ENCODE measurements at regions not wholly inside any gene's neighbourhood (a gene's known extent, or its start where the extent isn't known, plus 50 kb on each side); places are given as distances from the start of the nearest gene placed in this dataset.

- no peak overlapping the region for H4K5ac ChIP-seq (ENCODE audit: low read length)
- H3K79me2 ChIP-seq (ENCODE audit: control insufficient read depth, insufficient read depth, low read length): no peaks in the 10 kb centered on the region
- no peak overlapping the region for H4K8ac ChIP-seq (ENCODE audit: low read depth, low read length)
- no peak overlapping the region for H2BK5ac ChIP-seq (ENCODE audit: low read length)
- H2BK120ac ChIP-seq (ENCODE audit: low read depth, low read length): no peak overlapping the region
- H3K4ac ChIP-seq (ENCODE audit: low read depth, low read length): no peak overlapping the region
- no peaks in the 10 kb centered on the region for H3K79me1 ChIP-seq (ENCODE audit: low read length)
- no peaks in the 10 kb centered on the region for H3K36me3 ChIP-seq (ENCODE audit: control insufficient read depth, insufficient read depth, low read length)
- no peak overlapping the region for H3K27ac ChIP-seq (ENCODE audit: low read depth, low read length)
- H3K27me3 ChIP-seq (ENCODE audit: insufficient read depth, low read length, poor library complexity): no peaks in the 10 kb centered on the region
- no peak overlapping the region for H3K4me2 ChIP-seq (ENCODE audit: low read length)
- no peak overlapping the region for H3K56ac ChIP-seq (ENCODE audit: low read length)
- no peak overlapping the region for H3K18ac ChIP-seq (ENCODE audit: low read length)
- H3K9ac ChIP-seq (ENCODE audit: low read length): no peak overlapping the region
- no peak overlapping the region for H2AK5ac ChIP-seq (ENCODE audit: low read length)
- no peak overlapping the region for H3K23ac ChIP-seq (ENCODE audit: low read length)
- H3K4me3 ChIP-seq (ENCODE audit: low read length): no peak overlapping the region
- DNase-seq: no peak
- H2BK15ac ChIP-seq (replicated peaks; ENCODE audit: low read depth): no peak overlapping the region
- WGBS (ENCODE audit: extremely low coverage, insufficient coverage, low lambda C conversion rate): no CpG with 5 or more reads among the region's 2 CpGs
- H3K4me1 ChIP-seq (ENCODE audit: control insufficient read depth, low read depth, low read length): no peaks in the 10 kb centered on the region
These were observed 78.0 kb upstream of the TNFSF18 start for GRCh38 chr1:173128742-173129141.

DNA sequence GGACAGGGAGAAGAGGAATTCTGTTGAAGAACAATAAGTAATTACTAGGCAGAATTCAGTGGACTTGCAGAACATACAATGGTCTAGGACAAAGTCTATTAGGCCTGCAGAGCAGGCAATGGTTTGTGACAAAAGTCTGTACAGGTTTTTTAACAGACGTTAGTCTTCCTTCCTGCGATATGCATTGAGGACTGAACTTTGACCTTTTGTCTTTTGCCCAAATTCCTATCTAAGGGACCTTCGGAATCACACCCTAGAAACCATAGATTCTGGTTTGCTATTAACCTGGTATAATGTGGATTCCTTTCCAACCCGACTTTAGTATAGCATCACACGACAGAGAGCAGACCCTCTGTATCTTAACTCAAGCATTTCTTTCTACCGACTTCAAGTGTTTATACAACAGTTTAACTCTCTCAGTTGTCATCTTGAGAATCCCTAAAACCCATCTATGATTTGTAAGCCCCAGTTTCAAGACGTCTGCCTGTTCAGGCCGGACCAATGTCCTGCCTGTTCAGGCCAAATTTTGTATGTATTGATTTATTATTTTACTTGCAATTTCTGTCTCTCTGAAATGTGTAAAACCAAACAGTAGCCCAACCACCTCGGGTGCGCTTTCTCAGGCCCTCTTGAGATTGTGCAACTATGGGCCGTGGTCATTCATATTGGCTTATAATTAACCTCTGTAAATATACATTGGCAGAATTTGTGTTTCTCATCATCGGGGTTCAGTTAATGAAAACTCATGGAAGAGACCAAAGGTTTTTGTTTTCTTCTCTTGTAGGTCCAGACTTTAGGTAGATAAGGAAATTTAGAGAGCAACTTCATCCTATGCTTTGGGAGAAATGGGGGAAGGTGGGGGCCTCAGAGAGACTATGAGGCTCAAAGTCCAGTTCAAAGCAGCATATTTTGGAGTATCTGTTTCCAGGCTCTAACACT, 76.9 kb upstream of the TNFSF18 start:
- no CpG with 5 or more reads among the region's 12 CpGs for WGBS (ENCODE audit: extremely low coverage, insufficient coverage, low lambda C conversion rate)
- Histone ChIP-seq H3K56ac (ENCODE audit: low read length) (no peak overlapping the region), H3K23ac (ENCODE audit: low read length) (no peak overlapping the region)

DNA sequence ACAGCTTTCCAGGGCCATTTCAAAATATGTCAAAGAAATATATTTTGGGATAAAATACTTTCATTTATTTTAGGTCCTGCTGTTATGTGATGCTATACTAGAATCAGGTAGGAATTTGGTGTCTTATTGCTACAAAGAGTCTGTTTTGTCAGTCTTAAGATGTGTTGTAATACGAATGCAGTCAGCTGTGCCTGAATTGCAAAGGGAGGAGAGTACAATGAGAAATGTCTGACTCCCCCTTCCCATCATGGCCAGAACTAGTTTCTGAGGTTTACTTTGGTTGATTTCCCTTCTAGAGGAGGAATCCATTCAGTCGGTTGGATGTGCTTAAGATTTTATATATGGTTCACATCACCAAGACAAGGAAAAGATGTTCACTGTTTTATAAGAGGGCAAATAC, 75.7 kb upstream of the TNFSF18 start:
- H3K9ac ChIP-seq (ENCODE audit: low read length): no peak overlapping the region
- H3K4me1 ChIP-seq (ENCODE audit: control insufficient read depth, low read depth, low read length): peaks cover 5% of the 10 kb centered on the region
- no peak overlapping the region for H3K18ac ChIP-seq (ENCODE audit: low read length)
- no peak overlapping the region for H2BK120ac ChIP-seq (ENCODE audit: low read depth, low read length)
- no peak overlapping the region for H4K5ac ChIP-seq (ENCODE audit: low read length)
- H3K27me3 ChIP-seq (ENCODE audit: insufficient read depth, low read length, poor library complexity): no peaks in the 10 kb centered on the region
- H3K27ac ChIP-seq (ENCODE audit: low read depth, low read length): no peak overlapping the region
- no peak overlapping the region for H2AK5ac ChIP-seq (ENCODE audit: low read length)
- H4K8ac ChIP-seq (ENCODE audit: low read depth, low read length): no peak overlapping the region
- no peak overlapping the region for H3K56ac ChIP-seq (ENCODE audit: low read length)
- H3K4me3 ChIP-seq (ENCODE audit: low read length): no peak overlapping the region
- no peak overlapping the region for H2BK15ac ChIP-seq (replicated peaks; ENCODE audit: low read depth)
- no CpG with 5 or more reads among the region's 2 CpGs for WGBS (ENCODE audit: extremely low coverage, insufficient coverage, low lambda C conversion rate)
- H3K4ac ChIP-seq (ENCODE audit: low read depth, low read length): no peak overlapping the region
- H3K36me3 ChIP-seq (ENCODE audit: control insufficient read depth, insufficient read depth, low read length): no peaks in the 10 kb centered on the region
- H3K79me1 ChIP-seq (ENCODE audit: low read length): no peaks in the 10 kb centered on the region
- no peak overlapping the region for H3K4me2 ChIP-seq (ENCODE audit: low read length)
- no peak for DNase-seq
- no peak overlapping the region for H3K23ac ChIP-seq (ENCODE audit: low read length)
- H2BK5ac ChIP-seq (ENCODE audit: low read length): no peak overlapping the region
- no peaks in the 10 kb centered on the region for H3K79me2 ChIP-seq (ENCODE audit: control insufficient read depth, insufficient read depth, low read length)

More for the DNA sequence above, 76.9 kb upstream of the TNFSF18 start:
- Histone ChIP-seq H3K4me3 (ENCODE audit: low read length) (no peak overlapping the region), H3K18ac (ENCODE audit: low read length) (no peak overlapping the region), H2BK15ac (replicated peaks; ENCODE audit: low read depth) (no peak overlapping the region), H4K5ac (ENCODE audit: low read length) (no peak overlapping the region), H2BK5ac (ENCODE audit: low read length) (no peak overlapping the region), H2AK5ac (ENCODE audit: low read length) (no peak overlapping the region), H3K36me3 (ENCODE audit: control insufficient read depth, insufficient read depth, low read length) (no peaks in the 10 kb centered on the region), H3K27ac (ENCODE audit: low read depth, low read length) (no peak overlapping the region), H3K27me3 (ENCODE audit: insufficient read depth, low read length, poor library complexity) (no peaks in the 10 kb centered on the region), H3K9ac (ENCODE audit: low read length) (no peak overlapping the region), H2BK120ac (ENCODE audit: low read depth, low read length) (no peak overlapping the region), H3K4me1 (ENCODE audit: control insufficient read depth, low read depth, low read length) (peaks cover 5% of the 10 kb centered on the region), H4K8ac (ENCODE audit: low read depth, low read length) (no peak overlapping the region), H3K4me2 (ENCODE audit: low read length) (no peak overlapping the region), H3K4ac (ENCODE audit: low read depth, low read length) (no peak overlapping the region), H3K79me1 (ENCODE audit: low read length) (no peaks in the 10 kb centered on the region), H3K79me2 (ENCODE audit: control insufficient read depth, insufficient read depth, low read length) (no peaks in the 10 kb centered on the region)
- DNase-seq: no peak

DNA sequence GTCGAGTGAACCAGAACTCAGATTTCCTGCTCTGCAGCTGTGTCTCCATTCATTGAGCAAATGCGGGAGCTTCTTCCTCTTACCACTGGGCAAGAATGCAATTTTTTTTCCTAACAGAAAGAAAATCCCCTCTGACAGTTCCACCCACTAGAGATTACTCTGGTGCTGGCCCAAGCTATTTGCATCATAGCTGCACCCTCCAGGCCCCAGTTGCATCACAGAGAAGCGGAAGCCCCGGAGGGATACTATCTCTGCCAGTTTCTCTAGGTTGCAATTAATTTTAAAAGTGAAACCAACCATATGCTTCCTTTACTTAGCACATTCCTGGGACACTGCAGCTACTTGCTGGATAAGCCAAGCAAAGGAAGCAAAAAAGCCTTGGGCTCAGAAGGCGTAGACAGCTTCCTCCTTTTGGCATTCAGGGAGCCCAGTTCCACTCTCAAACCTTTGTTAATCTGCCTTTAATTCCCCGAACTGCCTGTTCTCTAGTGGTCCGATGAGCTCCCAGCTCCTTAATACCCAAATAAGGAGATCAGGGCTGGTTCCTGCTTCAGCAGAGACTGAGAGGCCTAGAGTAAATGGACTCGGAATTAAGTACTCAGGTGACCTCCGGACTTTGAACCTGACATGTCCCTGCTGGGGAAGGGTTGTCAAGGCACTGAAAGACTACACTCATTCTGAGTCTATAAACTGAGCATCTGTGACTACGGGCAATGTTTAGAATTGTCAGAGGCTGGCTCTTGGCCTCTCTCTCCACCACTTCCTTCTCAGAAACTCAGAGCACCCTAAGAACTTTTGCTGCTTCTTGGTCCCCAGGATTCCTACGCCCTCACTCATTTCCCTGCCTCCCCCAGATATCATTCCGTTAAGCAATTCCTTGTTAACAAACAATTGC, 72.5 kb upstream of the TNFSF18 start:
- Histone ChIP-seq H2BK15ac (replicated peaks; ENCODE audit: low read depth) (peak overlapping the region; percentile 28), H3K27ac (ENCODE audit: low read depth, low read length) (peak overlapping the region; percentile 48), H3K4ac (ENCODE audit: low read depth, low read length) (no peak overlapping the region), H2BK5ac (ENCODE audit: low read length) (no peak overlapping the region), H3K23ac (ENCODE audit: low read length) (no peak overlapping the region), H3K79me1 (ENCODE audit: low read length) (no peaks in the 10 kb centered on the region), H4K5ac (ENCODE audit: low read length) (no peak overlapping the region), H3K4me1 (ENCODE audit: control insufficient read depth, low read depth, low read length) (peaks cover 5% of the 10 kb centered on the region), H3K18ac (ENCODE audit: low read length) (peak overlapping the region; percentile 63), H4K8ac (ENCODE audit: low read depth, low read length) (no peak overlapping the region), H3K4me2 (ENCODE audit: low read length) (no peak overlapping the region), H3K9ac (ENCODE audit: low read length) (no peak overlapping the region), H2AK5ac (ENCODE audit: low read length) (no peak overlapping the region), H3K36me3 (ENCODE audit: control insufficient read depth, insufficient read depth, low read length) (no peaks in the 10 kb centered on the region), H2BK120ac (ENCODE audit: low read depth, low read length) (no peak overlapping the region), H3K27me3 (ENCODE audit: insufficient read depth, low read length, poor library complexity) (no peaks in the 10 kb centered on the region), H3K79me2 (ENCODE audit: control insufficient read depth, insufficient read depth, low read length) (no peaks in the 10 kb centered on the region), H3K4me3 (ENCODE audit: low read length) (no peak overlapping the region), H3K56ac (ENCODE audit: low read length) (peak overlapping the region; percentile 34)
- WGBS (ENCODE audit: extremely low coverage, insufficient coverage, low lambda C conversion rate): no CpG with 5 or more reads among the region's 12 CpGs
- DNase-seq: peak; percentile 76

DNA sequence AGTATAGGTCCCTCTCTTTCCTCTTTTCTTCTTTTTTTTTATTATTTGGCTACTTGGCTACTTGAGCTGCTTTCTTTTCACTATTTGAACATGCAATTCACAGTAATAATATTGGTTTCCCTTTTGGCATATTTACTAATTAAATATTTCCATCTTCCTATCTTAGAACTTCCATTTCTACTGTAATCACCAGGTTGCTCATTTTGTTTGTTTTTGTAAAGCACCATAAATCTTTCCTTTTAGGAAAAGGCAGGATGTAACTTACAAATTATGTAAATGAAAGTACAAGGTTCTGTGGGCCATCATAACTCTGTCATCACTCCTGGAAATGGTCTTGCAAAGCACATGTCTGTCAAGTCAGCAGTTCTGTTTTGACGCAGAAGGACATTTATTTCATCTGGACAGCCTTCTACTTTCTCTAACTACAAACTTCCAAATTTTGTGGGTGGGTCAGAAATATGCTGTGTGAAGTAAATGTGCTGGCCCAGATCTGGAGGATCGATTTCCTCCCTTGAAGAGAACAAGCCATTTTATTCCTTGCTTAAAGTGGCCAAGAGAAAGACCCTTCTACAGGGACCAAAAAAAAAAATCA, 71.7 kb upstream of the TNFSF18 start:
- no peaks in the 10 kb centered on the region for H3K79me1 ChIP-seq (ENCODE audit: low read length)
- no peak overlapping the region for H2BK5ac ChIP-seq (ENCODE audit: low read length)
- H3K18ac ChIP-seq (ENCODE audit: low read length): peak overlapping the region; percentile 63
- H4K5ac ChIP-seq (ENCODE audit: low read length): no peak overlapping the region
- peak overlapping the region; percentile 48 for H3K27ac ChIP-seq (ENCODE audit: low read depth, low read length)
- no peak for DNase-seq
- H2BK120ac ChIP-seq (ENCODE audit: low read depth, low read length): no peak overlapping the region
- no CpG with 5 or more reads among the region's 2 CpGs for WGBS (ENCODE audit: extremely low coverage, insufficient coverage, low lambda C conversion rate)
- H3K27me3 ChIP-seq (ENCODE audit: insufficient read depth, low read length, poor library complexity): no peaks in the 10 kb centered on the region
- H3K79me2 ChIP-seq (ENCODE audit: control insufficient read depth, insufficient read depth, low read length): no peaks in the 10 kb centered on the region
- no peaks in the 10 kb centered on the region for H3K36me3 ChIP-seq (ENCODE audit: control insufficient read depth, insufficient read depth, low read length)
- no peak overlapping the region for H2AK5ac ChIP-seq (ENCODE audit: low read length)
- no peak overlapping the region for H3K4me3 ChIP-seq (ENCODE audit: low read length)
- H3K4me2 ChIP-seq (ENCODE audit: low read length): no peak overlapping the region
- no peak overlapping the region for H2BK15ac ChIP-seq (replicated peaks; ENCODE audit: low read depth)
- peaks cover 5% of the 10 kb centered on the region for H3K4me1 ChIP-seq (ENCODE audit: control insufficient read depth, low read depth, low read length)
- no peak overlapping the region for H3K23ac ChIP-seq (ENCODE audit: low read length)
- no peak overlapping the region for H3K56ac ChIP-seq (ENCODE audit: low read length)
- H3K4ac ChIP-seq (ENCODE audit: low read depth, low read length): no peak overlapping the region
- no peak overlapping the region for H3K9ac ChIP-seq (ENCODE audit: low read length)
- no peak overlapping the region for H4K8ac ChIP-seq (ENCODE audit: low read depth, low read length)
